ENCODE measurements at regions not wholly inside any gene's neighbourhood (a gene's known extent, or its start where the extent isn't known, plus 50 kb on each side); places are given as distances from the start of the nearest gene placed in this dataset.

- H3K4me1 ChIP-seq = no peaks in the 10 kb centered on the region
- 74 to 75% methylated on average over 6 of the region's 6 CpGs for WGBS, 2 donors
- H3K27ac ChIP-seq = no peak overlapping the region
- intact Hi-C loops (cut with DNase I) = no loop called here
- H3K9me3 ChIP-seq = no peaks in the 10 kb centered on the region
- H3K27me3 ChIP-seq = no peaks in the 10 kb centered on the region
- TF ChIP-seq CTCF (IDR thresholded peaks at IDR 0.05) (no peak), POLR2A (IDR thresholded peaks at IDR 0.05) (no peak)
- no peak overlapping the region for H3K4me3 ChIP-seq
- no peaks in the 10 kb centered on the region for H3K36me3 ChIP-seq (replicated peaks in 1 of 2; ENCODE audit: insufficient read depth in 1 of 2, low read depth in 2 of 2)
- DNase-seq = no peak
- ATAC-seq = no peak
These were observed 312.2 kb upstream of the SPRED2 start for GRCh38 chr2:65744477-65745200.

DNA sequence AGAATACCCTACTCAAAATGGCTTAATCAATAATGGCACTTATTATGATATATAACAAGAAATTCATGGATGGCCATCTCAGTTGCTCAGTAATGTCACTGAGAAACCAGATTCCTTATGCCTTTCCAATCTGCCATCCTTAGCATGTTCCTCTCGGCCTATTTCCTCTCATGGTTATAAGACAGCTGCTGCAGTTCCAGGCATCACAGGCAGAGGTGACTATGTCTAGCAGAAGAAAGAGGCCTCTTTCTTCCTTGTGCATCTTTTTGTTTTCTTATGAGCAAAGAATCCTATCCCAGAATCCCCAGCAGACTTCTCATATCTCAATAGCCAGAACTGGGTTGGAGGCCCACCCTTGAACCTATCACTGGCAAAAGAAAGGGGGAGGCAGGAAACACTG lies 310.6 kb upstream of the SPRED2 start:
- Histone ChIP-seq H3K36me3 (replicated peaks in 1 of 2; ENCODE audit: insufficient read depth in 1 of 2, low read depth in 2 of 2) (no peaks in the 10 kb centered on the region), H3K4me1 (no peaks in the 10 kb centered on the region), H3K27ac (no peak overlapping the region), H3K27me3 (no peaks in the 10 kb centered on the region), H3K9me3 (no peaks in the 10 kb centered on the region), H3K4me3 (no peak overlapping the region)
- DNase-seq (no peak), ATAC-seq (no peak)
- TF ChIP-seq POLR2A (IDR thresholded peaks at IDR 0.05) (no peak), CTCF (IDR thresholded peaks at IDR 0.05) (no peak)
- WGBS, 2 donors = 89 to 100% methylated on average over 1 of the region's 1 CpG
- intact Hi-C loops (cut with DNase I) = no loop called here

- no peaks in the 10 kb centered on the region for H3K9me3 ChIP-seq
- H3K4me1 ChIP-seq = no peaks in the 10 kb centered on the region
- no peak overlapping the region for H3K4me3 ChIP-seq
- WGBS, 2 donors = 53 to 63% methylated on average over 1 of the region's 1 CpG
- TF ChIP-seq POLR2A (IDR thresholded peaks at IDR 0.05) = no peak
- TF ChIP-seq CTCF (IDR thresholded peaks at IDR 0.05) = no peak
- ATAC-seq (no peak), DNase-seq (no peak)
- H3K27me3 ChIP-seq = no peaks in the 10 kb centered on the region
- H3K36me3 ChIP-seq (replicated peaks in 1 of 2; ENCODE audit: insufficient read depth in 1 of 2, low read depth in 2 of 2) = no peaks in the 10 kb centered on the region
- H3K27ac ChIP-seq = no peak overlapping the region
- intact Hi-C loops (cut with DNase I) = no loop called here
These were observed 307.5 kb upstream of the SPRED2 start for GRCh38 chr2:65739927-65740326.

GRCh38 chr2:65737452-65738011 lies 305.1 kb upstream of the SPRED2 start:
- DNase-seq = no peak
- Histone ChIP-seq H3K36me3 (replicated peaks in 1 of 2; ENCODE audit: insufficient read depth in 1 of 2, low read depth in 2 of 2) (no peaks in the 10 kb centered on the region), H3K9me3 (no peaks in the 10 kb centered on the region), H3K4me3 (no peak overlapping the region), H3K27me3 (no peaks in the 10 kb centered on the region), H3K4me1 (no peaks in the 10 kb centered on the region), H3K27ac (no peak overlapping the region)
- intact Hi-C loops (cut with DNase I) = no loop called here
- TF ChIP-seq CTCF (IDR thresholded peaks at IDR 0.05) = no peak
- no peak for TF ChIP-seq POLR2A (IDR thresholded peaks at IDR 0.05)
- ATAC-seq = no peak
- 87 to 100% methylated on average over 4 of the region's 4 CpGs for whole genome bisulfite sequencing, 2 donors

DNA sequence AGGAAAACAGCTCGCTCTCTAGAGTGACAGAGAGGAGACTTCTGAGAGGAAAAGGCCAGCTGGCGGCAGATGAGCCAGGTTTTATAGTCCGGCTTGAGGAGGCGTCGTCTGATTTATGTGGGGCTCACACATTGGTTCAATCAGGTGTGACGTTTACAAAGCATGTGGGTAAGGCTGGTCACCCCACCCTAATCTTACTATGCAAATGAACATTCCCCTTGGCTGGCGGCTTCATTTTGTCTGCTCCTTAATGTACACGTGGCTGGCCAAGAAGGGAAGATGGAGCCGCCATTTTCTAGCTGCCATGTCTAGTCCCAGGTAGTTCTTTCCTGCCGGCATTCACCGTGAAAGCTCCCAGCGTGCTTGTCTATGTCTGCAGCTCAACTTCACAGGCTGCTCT lies 299.1 kb upstream of the SPRED2 start:
- intact Hi-C loops (cut with DNase I) = no loop called here
- Histone ChIP-seq H3K36me3 (replicated peaks in 1 of 2; ENCODE audit: insufficient read depth in 1 of 2, low read depth in 2 of 2) (no peaks in the 10 kb centered on the region), H3K27me3 (no peaks in the 10 kb centered on the region), H3K4me1 (peaks cover 8% of the 10 kb centered on the region), H3K9me3 (no peaks in the 10 kb centered on the region), H3K27ac (no peak overlapping the region), H3K4me3 (no peak overlapping the region)
- 81 to 83% methylated on average over 12 of the region's 12 CpGs for WGBS, 2 donors
- no peak for ATAC-seq
- no peak for DNase-seq
- TF ChIP-seq POLR2A (IDR thresholded peaks at IDR 0.05) (no peak), CTCF (IDR thresholded peaks at IDR 0.05) (no peak)
